K562 (cell line): ENCODE measurements at regions not wholly inside any gene's neighbourhood (a gene's known extent, or its start where the extent isn't known, plus 50 kb on each side); places are given as distances from the start of the nearest gene placed in this dataset.

Experiments
- BRCA1 ChIP-seq, 2 experiments: fragments of 450-650 bp in 1 of 2; sonication (generic) in 1 of 2; formaldehyde crosslinking in 1 of 2; IDR thresholded peaks; 2 replicates each; pipeline versions ENCODE4 v1.5.0 to v1.6.1; 2017 to 2020; ENCODE audit warnings: mild to moderate bottlenecking in 1 of 2, missing genetic modification reagents in 1 of 2
- E2F8 ChIP-seq: fragments of 450-650 bp; IDR thresholded peaks from 2 replicates; pipeline ENCODE4 v1.7.1; 2018; ENCODE audit warnings: mild to moderate bottlenecking, low read depth; ENCODE audit not compliant: partially characterized antibody
- GTF2E2 ChIP-seq: fragments of 200-800 bp; sonication (Bioruptor generic); IDR thresholded peaks from 2 replicates; pipeline ENCODE4 v1.6.1; 2016; ENCODE audit warnings: missing genetic modification characterization, missing compliant biosample characterization
- SIX5 ChIP-seq, 2 experiments: IDR thresholded peaks; 2 replicates each; pipeline ENCODE4 v1.6.1; 2011; ENCODE audit warnings: low read length in 2 of 2, borderline replicate concordance in 1 of 2, low read depth in 1 of 2, mild to moderate bottlenecking in 1 of 2, moderate library complexity in 1 of 2; ENCODE audit not compliant: insufficient read depth in 1 of 2
- ZNF24 ChIP-seq: fragments of 450-650 bp; IDR thresholded peaks from 2 replicates; pipeline ENCODE4 v1.6.1; 2016
- TF ChIP-seq, protein P1 (sequence below), 3 experiments: IDR thresholded peaks in 2 of 3; conservative IDR thresholded peaks in 1 of 3; 2 replicates each; pipeline ENCODE4 v1.5.1; 2011 to 2012; ENCODE audit warnings: low read length in 3 of 3, mild to moderate bottlenecking in 3 of 3, control low read depth in 2 of 3, improper control_type of control experiment in 1 of 3, inconsistent platforms in 1 of 3, low read depth in 1 of 3, mixed read lengths in 1 of 3, moderate library complexity in 1 of 3; ENCODE audit not compliant: insufficient read depth in 2 of 3

- TF ChIP-seq E2F8, result no peak
- TF ChIP-seq ZNF24, result no peak
- TF ChIP-seq BRCA1 (IDR thresholded peaks at IDR 0.05), result no peak
- no peak for TF ChIP-seq BRCA1 (CRISPR knock-in tag; IDR thresholded peaks at IDR 0.05)
- TF ChIP-seq, protein P1, sequence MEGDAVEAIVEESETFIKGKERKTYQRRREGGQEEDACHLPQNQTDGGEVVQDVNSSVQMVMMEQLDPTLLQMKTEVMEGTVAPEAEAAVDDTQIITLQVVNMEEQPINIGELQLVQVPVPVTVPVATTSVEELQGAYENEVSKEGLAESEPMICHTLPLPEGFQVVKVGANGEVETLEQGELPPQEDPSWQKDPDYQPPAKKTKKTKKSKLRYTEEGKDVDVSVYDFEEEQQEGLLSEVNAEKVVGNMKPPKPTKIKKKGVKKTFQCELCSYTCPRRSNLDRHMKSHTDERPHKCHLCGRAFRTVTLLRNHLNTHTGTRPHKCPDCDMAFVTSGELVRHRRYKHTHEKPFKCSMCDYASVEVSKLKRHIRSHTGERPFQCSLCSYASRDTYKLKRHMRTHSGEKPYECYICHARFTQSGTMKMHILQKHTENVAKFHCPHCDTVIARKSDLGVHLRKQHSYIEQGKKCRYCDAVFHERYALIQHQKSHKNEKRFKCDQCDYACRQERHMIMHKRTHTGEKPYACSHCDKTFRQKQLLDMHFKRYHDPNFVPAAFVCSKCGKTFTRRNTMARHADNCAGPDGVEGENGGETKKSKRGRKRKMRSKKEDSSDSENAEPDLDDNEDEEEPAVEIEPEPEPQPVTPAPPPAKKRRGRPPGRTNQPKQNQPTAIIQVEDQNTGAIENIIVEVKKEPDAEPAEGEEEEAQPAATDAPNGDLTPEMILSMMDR (IDR thresholded peaks at IDR 0.05 in 2 of 3, conservative IDR thresholded peaks at IDR 0.05 in 1 of 3; ENCODE audit: insufficient read depth in 2 of 3, low read depth in 1 of 3, low read length in 3 of 3), result no peak
- no peak for TF ChIP-seq SIX5 (IDR thresholded peaks at IDR 0.05; ENCODE audit: borderline replicate concordance in 1 of 2, insufficient read depth in 1 of 2, low read depth in 1 of 2, low read length in 2 of 2)
- no peak for TF ChIP-seq GTF2E2 (tag)
These were observed 561.1 kb upstream of the MEF2C start for GRCh38 chr5:89444088-89444487.
